PFSK-1 (cell line): ENCODE measurements at regions not wholly inside any gene's neighbourhood (a gene's known extent, or its start where the extent isn't known, plus 50 kb on each side); places are given as distances from the start of the nearest gene placed in this dataset.

Experiments
- FOXP2 ChIP-seq: optimal IDR thresholded peaks from 2 replicates; pipeline ENCODE3; 2011; ENCODE audit warnings: borderline replicate concordance, control low read depth, inconsistent platforms; ENCODE audit not compliant: insufficient read depth; ENCODE audit errors: extremely low read length, extremely low read depth
- POLR2AphosphoS5 ChIP-seq: IDR thresholded peaks from 2 replicates; pipeline ENCODE4 v1.6.1; 2012; ENCODE audit warnings: low read depth, mild to moderate bottlenecking, control low read depth, low read length, moderate library complexity
- REST ChIP-seq, 2 experiments: IDR thresholded peaks; 2 replicates each; pipeline versions ENCODE4 v1.6.1 to v1.8.0; 2011 to 2012; ENCODE audit warnings: low read depth in 2 of 2, low read length in 2 of 2, control low read depth in 1 of 2, inconsistent platforms in 1 of 2, mild to moderate bottlenecking in 1 of 2, moderate library complexity in 1 of 2; ENCODE audit not compliant: insufficient read depth in 1 of 2
- SIN3A ChIP-seq: IDR thresholded peaks from 2 replicates; pipeline ENCODE4 v1.6.1; 2012; ENCODE audit warnings: mild to moderate bottlenecking, low read length, moderate library complexity, borderline replicate concordance; ENCODE audit not compliant: insufficient read depth
- TAF1 ChIP-seq: IDR thresholded peaks from 2 replicates; pipeline ENCODE4 v1.6.1; 2012; ENCODE audit warnings: low read length, control low read depth, borderline replicate concordance; ENCODE audit not compliant: insufficient read depth

- no peak for TF ChIP-seq POLR2AphosphoS5
- no peak for TF ChIP-seq TAF1
- TF ChIP-seq FOXP2 = no peak
- TF ChIP-seq REST (IDR thresholded peaks at IDR 0.05; ENCODE audit: insufficient read depth in 1 of 2, low read depth in 2 of 2, low read length in 2 of 2) = no peak
- TF ChIP-seq SIN3A = no peak
Measured at GRCh38 chrX:16310326-16310725, 143.0 kb downstream of the MAGEB17 start.

- TF ChIP-seq SIN3A (no peak), FOXP2 (no peak), POLR2AphosphoS5 (no peak), REST (IDR thresholded peaks at IDR 0.05; ENCODE audit: insufficient read depth in 1 of 2, low read depth in 2 of 2, low read length in 2 of 2) (no peak), TAF1 (no peak)
Measured at GRCh38 chrX:16311671-16312070, 144.4 kb downstream of the MAGEB17 start.

- TF ChIP-seq REST (IDR thresholded peaks at IDR 0.05; ENCODE audit: insufficient read depth in 1 of 2, low read depth in 2 of 2, low read length in 2 of 2) (no peak), TAF1 (no peak), POLR2AphosphoS5 (no peak), SIN3A (no peak), FOXP2 (no peak)
Measured at GRCh38 chrX:16312761-16313623, 145.7 kb downstream of the MAGEB17 start.

GRCh38 chrX:16316331-16316730 is 149.1 kb downstream of the MAGEB17 start:
- TF ChIP-seq POLR2AphosphoS5 (no peak), SIN3A (no peak), TAF1 (no peak), REST (IDR thresholded peaks at IDR 0.05; ENCODE audit: insufficient read depth in 1 of 2, low read depth in 2 of 2, low read length in 2 of 2) (no peak), FOXP2 (no peak)
